ENCODE measurements at regions not wholly inside any gene's neighbourhood (a gene's known extent, or its start where the extent isn't known, plus 50 kb on each side); places are given as distances from the start of the nearest gene placed in this dataset.
"Not testable (repeated sequence)": the region's sequence is repeated elsewhere in the genome, so short reads cannot be mapped to it uniquely, and the experiment has no call there.

GRCh38 chr21:15317034-15317433 is 252.2 kb upstream of the NRIP1 start:
- H3K4me1 ChIP-seq (ENCODE audit: control insufficient read depth, insufficient read depth, low read length); H3K27me3 ChIP-seq (ENCODE audit: control insufficient read depth, insufficient read depth); intact Hi-C loops (cut with DNase I); H3K27ac ChIP-seq (ENCODE audit: low read length); DNase-seq; ATAC-seq; H3K9me3 ChIP-seq (ENCODE audit: control insufficient read depth, low read length); H3K4me3 ChIP-seq (ENCODE audit: low read length): not testable (repeated sequence)
- WGBS: 93% methylated on average over 4 of the region's 4 CpGs

- 88% methylated on average over 7 of the region's 7 CpGs for WGBS
- intact Hi-C loops (cut with DNase I): no loop called here
Observed at GRCh38 chr21:15319727-15320126, 254.9 kb upstream of the NRIP1 start.

GRCh38 chr21:15324542-15324941 is 259.7 kb upstream of the NRIP1 start:
- WGBS: 63% methylated on average over 2 of the region's 2 CpGs
- H3K27me3 ChIP-seq (ENCODE audit: control insufficient read depth, insufficient read depth): no peaks in the 10 kb centered on the region
- ATAC-seq: no peak
- H3K9me3 ChIP-seq (ENCODE audit: control insufficient read depth, low read length): no peaks in the 10 kb centered on the region
- H3K4me3 ChIP-seq (ENCODE audit: low read length): no peak overlapping the region
- H3K27ac ChIP-seq (ENCODE audit: low read length): no peak overlapping the region
- H3K4me1 ChIP-seq (ENCODE audit: control insufficient read depth, insufficient read depth, low read length): peaks cover 3% of the 10 kb centered on the region
- DNase-seq: no peak
- intact Hi-C loops (cut with DNase I): no loop called here

More at GRCh38 chr21:15319727-15320126, 254.9 kb upstream of the NRIP1 start:
- H3K27ac ChIP-seq (ENCODE audit: low read length): no peak overlapping the region
- DNase-seq (no peak), ATAC-seq (no peak)
- H3K4me3 ChIP-seq (ENCODE audit: low read length): no peak overlapping the region
- no peaks in the 10 kb centered on the region for H3K27me3 ChIP-seq (ENCODE audit: control insufficient read depth, insufficient read depth)
- H3K9me3 ChIP-seq (ENCODE audit: control insufficient read depth, low read length): no peaks in the 10 kb centered on the region
- no peaks in the 10 kb centered on the region for H3K4me1 ChIP-seq (ENCODE audit: control insufficient read depth, insufficient read depth, low read length)

- Histone ChIP-seq H3K4me3 (ENCODE audit: low read length) (no peak overlapping the region), H3K27ac (ENCODE audit: low read length) (no peak overlapping the region), H3K4me1 (ENCODE audit: control insufficient read depth, insufficient read depth, low read length) (peaks cover 3% of the 10 kb centered on the region), H3K27me3 (ENCODE audit: control insufficient read depth, insufficient read depth) (no peaks in the 10 kb centered on the region), H3K9me3 (ENCODE audit: control insufficient read depth, low read length) (no peaks in the 10 kb centered on the region)
- DNase-seq: no peak
- 93% methylated on average over 9 of the region's 9 CpGs for WGBS
- ATAC-seq: peak; percentile 19 to 20
- intact Hi-C loops (cut with DNase I): no loop called here
Observed at GRCh38 chr21:15326032-15326867, 261.4 kb upstream of the NRIP1 start.

GRCh38 chr21:15327637-15328265 is 263.0 kb upstream of the NRIP1 start:
- ATAC-seq (peak; percentile 55 to 63), DNase-seq (no peak)
- Histone ChIP-seq H3K4me1 (ENCODE audit: control insufficient read depth, insufficient read depth, low read length) (peaks cover 3% of the 10 kb centered on the region), H3K27me3 (ENCODE audit: control insufficient read depth, insufficient read depth) (no peaks in the 10 kb centered on the region), H3K27ac (ENCODE audit: low read length) (no peak overlapping the region), H3K4me3 (ENCODE audit: low read length) (no peak overlapping the region), H3K9me3 (ENCODE audit: control insufficient read depth, low read length) (no peaks in the 10 kb centered on the region)
- 91% methylated on average over 2 of the region's 2 CpGs for WGBS
- intact Hi-C loops (cut with DNase I): no loop called here

- no peaks in the 10 kb centered on the region for H3K9me3 ChIP-seq (ENCODE audit: control insufficient read depth, low read length)
- H3K27ac ChIP-seq (ENCODE audit: low read length): no peak overlapping the region
- WGBS: 72% methylated on average over 2 of the region's 2 CpGs
- no peak for DNase-seq
- H3K4me1 ChIP-seq (ENCODE audit: control insufficient read depth, insufficient read depth, low read length): peaks cover 3% of the 10 kb centered on the region
- H3K27me3 ChIP-seq (ENCODE audit: control insufficient read depth, insufficient read depth): no peaks in the 10 kb centered on the region
- ATAC-seq: no peak
- intact Hi-C loops (cut with DNase I): no loop called here
- H3K4me3 ChIP-seq (ENCODE audit: low read length): no peak overlapping the region
Observed at GRCh38 chr21:15329191-15329590, 264.4 kb upstream of the NRIP1 start.

- no peak overlapping the region for H3K27ac ChIP-seq (ENCODE audit: low read length)
- intact Hi-C loops (cut with DNase I): no loop called here
Observed at GRCh38 chr21:15330872-15331271, 266.1 kb upstream of the NRIP1 start.

GRCh38 chr21:15332572-15332971 is 267.8 kb upstream of the NRIP1 start:
- intact Hi-C loops (cut with DNase I): no loop called here
- H3K27me3 ChIP-seq (ENCODE audit: control insufficient read depth, insufficient read depth): no peaks in the 10 kb centered on the region
- ATAC-seq (no peak), DNase-seq (no peak)
- WGBS: 93% methylated on average over 1 of the region's 1 CpG
- no peak overlapping the region for H3K4me3 ChIP-seq (ENCODE audit: low read length)
- H3K9me3 ChIP-seq (ENCODE audit: control insufficient read depth, low read length): no peaks in the 10 kb centered on the region
- H3K27ac ChIP-seq (ENCODE audit: low read length): no peak overlapping the region
- H3K4me1 ChIP-seq (ENCODE audit: control insufficient read depth, insufficient read depth, low read length): peaks cover 3% of the 10 kb centered on the region

More at GRCh38 chr21:15330872-15331271, 266.1 kb upstream of the NRIP1 start:
- no peak for ATAC-seq
- Histone ChIP-seq H3K4me3 (ENCODE audit: low read length) (no peak overlapping the region), H3K27me3 (ENCODE audit: control insufficient read depth, insufficient read depth) (no peaks in the 10 kb centered on the region), H3K4me1 (ENCODE audit: control insufficient read depth, insufficient read depth, low read length) (peaks cover 3% of the 10 kb centered on the region), H3K9me3 (ENCODE audit: control insufficient read depth, low read length) (no peaks in the 10 kb centered on the region)
- DNase-seq: no peak

- Histone ChIP-seq H3K9me3 (ENCODE audit: control insufficient read depth, low read length) (no peaks in the 10 kb centered on the region), H3K4me3 (ENCODE audit: low read length) (no peak overlapping the region), H3K27ac (ENCODE audit: low read length) (no peak overlapping the region), H3K27me3 (ENCODE audit: control insufficient read depth, insufficient read depth) (no peaks in the 10 kb centered on the region), H3K4me1 (ENCODE audit: control insufficient read depth, insufficient read depth, low read length) (no peaks in the 10 kb centered on the region)
- WGBS: 33% methylated on average over 1 of the region's 1 CpG
- ATAC-seq: no peak
- DNase-seq: no peak
- intact Hi-C loops (cut with DNase I): no loop called here
Observed at GRCh38 chr21:15333136-15333710, 268.4 kb upstream of the NRIP1 start.

GRCh38 chr21:15333951-15334350 is 269.2 kb upstream of the NRIP1 start:
- ATAC-seq (no peak), DNase-seq (no peak)
- intact Hi-C loops (cut with DNase I): no loop called here
- no peak overlapping the region for H3K4me3 ChIP-seq (ENCODE audit: low read length)
- H3K9me3 ChIP-seq (ENCODE audit: control insufficient read depth, low read length): no peaks in the 10 kb centered on the region
- H3K27me3 ChIP-seq (ENCODE audit: control insufficient read depth, insufficient read depth): no peaks in the 10 kb centered on the region
- 93% methylated on average over 2 of the region's 2 CpGs for WGBS
- no peaks in the 10 kb centered on the region for H3K4me1 ChIP-seq (ENCODE audit: control insufficient read depth, insufficient read depth, low read length)
- no peak overlapping the region for H3K27ac ChIP-seq (ENCODE audit: low read length)

GRCh38 chr21:15343066-15343465 is 278.3 kb upstream of the NRIP1 start:
- no peak for DNase-seq
- Histone ChIP-seq H3K9me3 (ENCODE audit: control insufficient read depth, low read length) (no peaks in the 10 kb centered on the region), H3K27me3 (ENCODE audit: control insufficient read depth, insufficient read depth) (no peaks in the 10 kb centered on the region), H3K4me1 (ENCODE audit: control insufficient read depth, insufficient read depth, low read length) (no peaks in the 10 kb centered on the region), H3K27ac (ENCODE audit: low read length) (no peak overlapping the region), H3K4me3 (ENCODE audit: low read length) (no peak overlapping the region)
- ATAC-seq: no peak
- intact Hi-C loops (cut with DNase I): no loop called here
- WGBS: 59% methylated on average over 1 of the region's 1 CpG
